K562 (cell line): ENCODE measurements at regions not wholly inside any gene's neighbourhood (a gene's known extent, or its start where the extent isn't known, plus 50 kb on each side); places are given as distances from the start of the nearest gene placed in this dataset.

Experiments
- AFF4 ChIP-seq: sonication (generic); formaldehyde crosslinking; IDR thresholded peaks from 2 replicates; pipeline ENCODE4 v1.8.0; 2023; ENCODE audit warnings: mild to moderate bottlenecking, missing genetic modification reagents
- ATF6 ChIP-seq: sonication (generic); formaldehyde crosslinking; IDR thresholded peaks from 2 replicates; pipeline ENCODE4 v1.4.0; 2020; ENCODE audit warnings: mild to moderate bottlenecking, missing genetic modification reagents
- BHLHE40 ChIP-seq: IDR thresholded peaks from 2 replicates; pipeline ENCODE4 v1.6.1; 2011; ENCODE audit warnings: low read length, improper control_type of control experiment
- ELF4 ChIP-seq: fragments of 450-650 bp; formaldehyde crosslinking; IDR thresholded peaks from 2 replicates; pipeline ENCODE4 v1.4.0; 2022; ENCODE audit warnings: missing genetic modification characterization
- FOXJ3 ChIP-seq: sonication (generic); formaldehyde crosslinking; IDR thresholded peaks from 2 replicates; pipeline ENCODE4 v1.4.0; 2020; ENCODE audit warnings: mild to moderate bottlenecking, missing genetic modification reagents
- HOMEZ ChIP-seq: fragments of 250-450 bp; sonication (Bioruptor Pico); IDR thresholded peaks from 2 replicates; pipeline ENCODE4 v1.4.0; 2020; ENCODE audit warnings: mild to moderate bottlenecking, moderate library complexity
- MED1 ChIP-seq: sonication (generic); formaldehyde crosslinking; IDR thresholded peaks from 2 replicates; pipeline ENCODE4 v1.8.1; 2023; ENCODE audit warnings: missing genetic modification reagents, borderline replicate concordance
- MNT ChIP-seq, 2 experiments: fragments of 450-650 bp; conservative IDR thresholded peaks; 2 replicates each; pipeline ENCODE4 v1.6.1; 2017; ENCODE audit warnings: mild to moderate bottlenecking in 2 of 2, moderate library complexity in 2 of 2
- MYBL2 ChIP-seq, 2 experiments: fragments of 450-650 bp in 1 of 2; sonication (generic) in 1 of 2; formaldehyde crosslinking in 1 of 2; IDR thresholded peaks; 2 replicates each; pipeline versions ENCODE4 v1.6.1 to v1.8.1; 2017 to 2022; ENCODE audit warnings: borderline replicate concordance in 1 of 2, inconsistent platforms in 1 of 2, low read depth in 1 of 2, mild to moderate bottlenecking in 1 of 2, missing genetic modification reagents in 1 of 2, moderate library complexity in 1 of 2
- NFIX ChIP-seq: fragments of 250-450 bp; sonication (Bioruptor Pico); IDR thresholded peaks from 2 replicates; pipeline ENCODE4 v1.4.0; 2020; ENCODE audit warnings: low read depth, mild to moderate bottlenecking, moderate library complexity
- NR2C1 ChIP-seq, 2 experiments: fragments of 450-650 bp; IDR thresholded peaks; 2 replicates each; pipeline ENCODE4 v1.6.1; 2017; ENCODE audit warnings: mild to moderate bottlenecking in 2 of 2, antibody characterized with exemption in 1 of 2, inconsistent platforms in 1 of 2, missing compliant biosample characterization in 1 of 2, missing genetic modification characterization in 1 of 2
- PHF21A ChIP-seq: fragments of 450-650 bp; IDR thresholded peaks from 2 replicates; pipeline ENCODE4 v1.6.1; 2017; ENCODE audit warnings: low read depth, borderline replicate concordance
- PML ChIP-seq: IDR thresholded peaks from 2 replicates; pipeline ENCODE4 v1.6.1; 2012; ENCODE audit warnings: low read length, inconsistent platforms
- SMARCA4 ChIP-seq: fragments of 450-650 bp; IDR thresholded peaks from 2 replicates; pipeline ENCODE4 v1.6.1; 2016
- SMC3 ChIP-seq: conservative IDR thresholded peaks from 2 replicates; pipeline ENCODE4 v1.6.1; 2011; ENCODE audit warnings: low read depth, low read length, improper control_type of control experiment; ENCODE audit not compliant: insufficient read depth
- ZBTB1 ChIP-seq: sonication (generic); formaldehyde crosslinking; IDR thresholded peaks from 2 replicates; pipeline ENCODE4 v1.8.1; 2023; ENCODE audit warnings: missing genetic modification reagents, low read depth, mild to moderate bottlenecking, borderline replicate concordance
- ZFP1 ChIP-seq: fragments of 450-650 bp; formaldehyde crosslinking; IDR thresholded peaks from 2 replicates; pipeline ENCODE4 v1.4.0; 2020; ENCODE audit warnings: mild to moderate bottlenecking, mixed read lengths
- ZFP30 ChIP-seq: fragments of 250-450 bp; sonication (Bioruptor Pico); IDR thresholded peaks from 2 replicates; pipeline ENCODE4 v1.8.0; 2022; ENCODE audit warnings: moderate library complexity, mild to moderate bottlenecking, inconsistent platforms, borderline replicate concordance
- ZNF445 ChIP-seq: fragments of 250-450 bp; sonication (Bioruptor Pico); IDR thresholded peaks from 2 replicates; pipeline ENCODE4 v1.4.0; 2020; ENCODE audit warnings: low read depth, mild to moderate bottlenecking, moderate library complexity
- ZNF589 ChIP-seq: fragments of 200-800 bp; sonication (Bioruptor generic); IDR thresholded peaks from 2 replicates; pipeline ENCODE4 v1.6.1; 2016; ENCODE audit warnings: low read depth, missing genetic modification characterization, missing compliant biosample characterization

GRCh38 chr4:80135702-80136058, 61.6 kb upstream of the PRDM8 start (continued):
- TF ChIP-seq ELF4 (CRISPR knock-in tag) (no peak), SMARCA4 (peak; percentile 15; the same call in 1 of the 2 replicates), NR2C1 (IDR thresholded peaks at IDR 0.05) (0 out of 2 replicates have a peak, but pooled peaks have one; percentile 6), NR2C1 (tag; IDR thresholded peaks at IDR 0.05) (no peak), SMC3 (no peak), PML (no peak), MNT (conservative IDR thresholded peaks at IDR 0.05) (0 out of 4 replicates have a peak, but pooled peaks of 1 of the 2 experiments have one; percentile 13), ATF6 (CRISPR knock-in tag) (no peak), BHLHE40 (no peak), NFIX (CRISPR knock-in tag) (no peak), PHF21A (no peak), ZFP30 (CRISPR knock-in tag) (no peak), MED1 (CRISPR knock-in tag) (no peak), ZBTB1 (CRISPR knock-in tag) (no peak), FOXJ3 (no peak), ZNF445 (no peak), HOMEZ (CRISPR knock-in tag) (no peak), ZFP1 (no peak), ZNF589 (CRISPR knock-in tag) (peak; percentile 45; the same call in 1 of the 2 replicates), AFF4 (CRISPR knock-in tag) (no peak), MYBL2 (IDR thresholded peaks at IDR 0.05; ENCODE audit: low read depth) (peak; percentile 8; the same call in 1 of the 2 replicates), MYBL2 (CRISPR knock-in tag; IDR thresholded peaks at IDR 0.05; ENCODE audit: borderline replicate concordance) (no peak)
